HG03280 (cell line): ENCODE measurements at regions not wholly inside any gene's neighbourhood (a gene's known extent, or its start where the extent isn't known, plus 50 kb on each side); places are given as distances from the start of the nearest gene placed in this dataset.

Source experiments
- ATAC-seq: cut with Tn5 transposase; IDR thresholded peaks from one replicate; pipeline ENCODE4 v1.9.1; 2021; ENCODE audit warnings: mild to moderate bottlenecking, moderate library complexity; ENCODE audit not compliant: unreplicated experiment

DNA sequence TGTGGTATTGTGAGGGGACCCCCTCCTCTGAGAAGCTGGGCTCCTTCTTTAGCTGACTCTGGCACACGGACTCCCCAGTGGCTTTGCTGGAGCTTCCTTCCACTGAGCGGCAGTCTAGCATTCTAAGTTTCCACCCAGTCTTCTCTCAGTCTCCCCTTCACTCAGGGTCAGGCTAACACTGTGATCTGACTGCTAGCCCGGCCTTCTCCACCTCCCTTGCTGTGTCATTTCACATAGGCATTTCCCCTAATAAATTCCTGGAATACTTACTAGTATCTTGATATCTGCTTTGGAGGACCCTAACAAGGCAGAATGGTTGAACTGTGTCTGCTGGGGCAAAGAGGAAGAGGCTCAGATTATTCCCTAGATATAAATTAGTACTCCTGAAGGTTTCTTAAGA, 106.2 kb upstream of the THBS1 start:
- ATAC-seq: no peak

GRCh38 chr15:39478996-39479395, 101.9 kb upstream of the THBS1 start:
- no peak for ATAC-seq

DNA sequence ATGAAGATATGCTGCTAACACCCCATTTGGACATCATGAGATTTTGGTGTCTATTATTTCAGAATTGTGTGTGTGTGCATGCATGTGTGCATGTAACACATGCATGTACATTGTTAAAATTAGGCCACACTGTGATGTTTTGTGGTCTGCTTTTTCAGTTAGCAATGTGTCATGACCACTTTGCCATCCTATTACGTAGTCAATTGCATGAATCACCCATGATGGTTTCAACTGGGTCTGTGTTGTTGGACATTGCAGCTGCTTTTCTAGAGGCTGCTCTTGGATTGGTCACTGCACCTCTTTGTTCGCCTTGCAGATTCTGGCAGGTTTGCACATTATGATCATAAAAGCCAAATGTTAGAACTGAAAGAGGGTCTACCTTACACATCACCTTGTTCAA, 101.0 kb upstream of the THBS1 start:
- no peak for ATAC-seq

DNA sequence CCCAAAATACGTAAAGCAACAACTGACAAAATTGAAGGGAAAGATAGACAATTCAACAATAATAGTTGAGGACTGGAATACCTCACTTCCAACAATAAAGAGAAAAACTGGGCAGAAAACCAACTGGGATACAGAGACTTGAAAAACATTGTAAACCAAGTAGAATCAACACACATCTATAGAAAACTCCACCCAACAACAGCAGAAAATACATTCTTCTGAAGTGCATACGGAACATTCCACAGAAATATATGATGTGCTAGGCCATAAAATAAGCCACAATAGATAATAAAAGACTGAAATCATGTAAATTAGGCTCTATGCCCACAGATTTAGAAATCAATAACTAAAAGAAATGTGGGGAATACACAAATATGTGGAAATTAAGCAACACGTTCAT, 98.4 kb upstream of the THBS1 start:
- ATAC-seq: no peak

DNA sequence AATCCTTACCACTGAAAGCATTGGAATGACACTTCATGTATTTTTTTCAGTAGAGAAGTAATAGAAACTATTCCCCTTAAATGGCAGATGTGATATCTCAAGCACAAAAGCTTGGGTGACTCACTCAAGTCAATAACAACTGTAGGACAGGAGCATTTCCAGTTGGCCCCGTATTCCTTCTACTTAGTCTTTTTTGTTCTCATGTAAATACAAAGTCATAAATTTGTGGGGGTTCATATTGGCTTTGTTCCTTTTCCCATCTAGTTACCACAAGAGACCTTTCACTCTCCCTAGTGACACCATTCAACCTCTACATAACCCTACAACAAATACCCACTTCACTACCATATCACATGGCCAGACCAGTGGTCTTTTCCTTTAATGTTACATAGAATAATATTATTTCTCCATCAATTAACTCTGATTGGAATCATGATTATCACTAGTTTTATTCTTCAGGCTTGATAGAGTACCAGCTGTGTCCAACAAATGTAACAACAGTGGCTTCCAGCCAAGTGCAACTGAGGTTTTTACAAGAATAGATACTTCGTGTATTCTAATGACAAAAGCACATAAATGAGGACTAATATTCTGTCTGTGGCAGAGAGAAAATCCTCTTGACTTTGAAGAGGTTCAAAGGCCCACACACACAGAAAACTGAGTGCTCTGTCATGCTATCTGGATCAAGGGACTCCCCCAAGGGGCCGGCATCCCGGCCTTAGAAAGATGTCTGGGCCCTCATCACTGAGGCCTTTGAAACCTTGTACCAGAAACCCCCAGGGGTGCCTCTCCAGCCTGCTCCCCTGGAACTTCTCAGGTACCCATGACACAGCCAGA, 94.0 kb upstream of the THBS1 start:
- ATAC-seq: no peak

- no peak for ATAC-seq
Measured at GRCh38 chr15:39487458-39487735, 93.5 kb upstream of the THBS1 start.

- ATAC-seq: no peak
Measured at GRCh38 chr15:39488516-39488915, 92.4 kb upstream of the THBS1 start.

DNA sequence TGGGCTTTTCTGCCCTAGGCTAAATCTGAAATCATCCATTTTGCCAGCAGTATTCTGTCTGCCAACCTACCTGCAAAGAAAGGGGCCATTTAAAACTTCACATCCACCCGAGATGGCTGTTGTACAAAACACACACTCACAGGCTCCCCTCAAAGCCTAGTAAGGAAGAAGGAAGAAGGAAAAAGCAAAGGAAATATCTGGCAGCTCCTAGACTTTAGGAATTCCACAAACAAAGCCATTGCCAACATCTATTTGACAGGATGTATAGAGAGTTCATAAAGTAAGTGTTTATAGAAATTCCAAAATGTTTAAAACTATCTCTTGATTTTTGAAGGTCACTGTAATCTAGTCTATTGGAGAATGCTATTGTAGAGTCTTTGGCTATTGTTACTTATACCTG, 91.9 kb upstream of the THBS1 start:
- ATAC-seq: no peak

- ATAC-seq: no peak
Measured at GRCh38 chr15:39491115-39491885, 89.6 kb upstream of the THBS1 start.

- no peak for ATAC-seq
Measured at GRCh38 chr15:39491886-39492490, 88.9 kb upstream of the THBS1 start.

GRCh38 chr15:39493424-39494067, 87.3 kb upstream of the THBS1 start:
- no peak for ATAC-seq

GRCh38 chr15:39494462-39494861, 86.4 kb upstream of the THBS1 start:
- ATAC-seq: no peak

DNA sequence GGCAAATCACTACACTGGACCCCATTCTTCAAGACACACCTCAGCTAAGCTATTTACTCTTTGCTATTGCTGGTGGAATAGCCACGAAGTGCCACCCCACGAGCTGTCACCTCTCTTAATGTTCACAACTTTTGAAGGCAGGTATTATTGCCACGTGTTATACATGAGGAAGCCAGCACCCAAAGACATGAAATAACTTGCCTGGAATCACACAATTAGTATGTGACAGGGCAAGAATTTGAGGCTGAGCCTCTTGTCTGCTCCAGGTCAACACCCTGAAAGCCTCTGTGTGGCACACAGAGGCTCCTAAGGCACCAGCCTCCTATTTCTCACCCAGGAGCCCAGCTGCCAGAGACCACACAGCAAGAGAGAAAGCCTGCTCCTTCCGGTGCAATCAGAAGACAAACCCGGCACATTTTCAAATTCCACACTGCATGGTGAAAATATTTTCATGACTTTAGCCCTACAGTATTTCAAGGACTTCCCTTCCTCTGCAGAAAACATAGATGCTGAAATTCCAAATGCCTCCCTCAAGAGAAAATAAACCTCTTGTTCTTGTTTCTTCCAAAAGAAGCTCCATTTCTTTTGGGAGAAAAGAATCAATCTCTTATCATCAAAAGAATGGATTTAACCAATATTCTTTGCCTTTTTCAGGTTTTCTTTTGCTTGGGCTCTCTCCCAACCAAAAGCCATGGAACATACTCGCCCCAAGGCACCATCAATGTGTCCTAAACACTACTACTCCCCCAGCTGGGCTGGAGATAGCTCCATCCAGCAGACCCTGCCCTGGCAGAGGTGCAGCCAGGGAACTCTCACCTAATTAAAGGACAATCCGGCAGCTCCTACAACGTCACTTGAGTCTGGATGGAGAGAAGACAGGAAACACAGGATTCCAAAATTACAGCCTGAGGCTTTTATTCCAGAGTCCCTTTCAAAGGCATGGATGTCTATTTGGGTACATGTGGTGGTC, 84.7 kb upstream of the THBS1 start:
- ATAC-seq: no peak

DNA sequence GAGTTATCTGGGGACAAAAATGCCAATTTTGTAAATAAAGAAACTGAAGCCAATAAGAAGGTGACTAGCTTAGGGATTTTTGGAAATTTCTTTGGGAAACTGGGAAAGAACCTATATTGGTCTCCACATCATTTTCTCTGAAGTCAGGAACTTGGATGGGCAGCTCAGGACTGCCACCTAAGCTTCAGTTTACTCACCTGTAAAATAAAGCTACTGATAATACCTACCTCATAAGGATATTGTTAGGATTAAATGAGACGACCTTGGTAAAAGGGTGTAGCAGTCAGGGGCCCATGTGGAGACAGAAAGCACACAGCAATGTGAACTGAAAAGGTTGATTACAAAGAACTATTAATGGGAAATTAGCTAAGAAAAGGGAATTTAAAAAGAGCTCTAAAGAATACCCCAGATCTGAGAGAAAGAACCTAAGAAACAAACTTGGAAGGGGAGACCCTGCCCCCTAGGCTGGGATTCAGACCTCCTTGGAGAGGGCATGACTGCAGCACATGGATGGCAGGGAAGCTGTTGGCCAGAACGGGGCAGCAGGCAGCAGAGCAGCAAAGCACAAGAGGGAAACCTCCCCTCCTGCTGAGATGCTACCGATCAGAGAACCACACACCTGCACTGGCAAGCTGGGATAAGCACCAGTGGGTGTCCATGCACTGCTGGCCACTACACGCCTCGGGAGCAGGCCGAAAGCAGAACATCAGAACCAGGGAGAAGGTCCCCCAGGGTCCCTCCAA, 83.7 kb upstream of the THBS1 start:
- ATAC-seq: no peak

- ATAC-seq: no peak
Measured at GRCh38 chr15:39497759-39498565, 82.9 kb upstream of the THBS1 start.

DNA sequence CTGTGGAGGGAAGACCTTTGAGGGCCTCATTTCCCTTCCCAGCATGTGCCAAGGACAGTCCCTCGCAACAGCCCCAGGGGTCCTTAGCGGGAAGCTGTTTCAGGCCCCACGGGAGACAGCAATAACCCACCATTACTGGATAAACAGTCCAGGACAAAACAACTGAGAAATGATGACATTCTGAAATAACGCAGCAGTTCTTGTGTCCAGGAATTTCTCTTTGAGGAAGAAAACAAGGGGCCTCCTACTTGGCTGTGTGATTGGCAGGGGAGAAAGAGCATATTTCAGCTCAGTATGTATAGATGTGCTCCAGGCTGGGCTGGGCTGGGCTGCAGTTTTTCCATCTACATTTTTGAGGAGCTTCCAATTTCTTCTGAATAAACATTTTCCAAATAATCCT, 82.2 kb upstream of the THBS1 start:
- ATAC-seq: no peak

DNA sequence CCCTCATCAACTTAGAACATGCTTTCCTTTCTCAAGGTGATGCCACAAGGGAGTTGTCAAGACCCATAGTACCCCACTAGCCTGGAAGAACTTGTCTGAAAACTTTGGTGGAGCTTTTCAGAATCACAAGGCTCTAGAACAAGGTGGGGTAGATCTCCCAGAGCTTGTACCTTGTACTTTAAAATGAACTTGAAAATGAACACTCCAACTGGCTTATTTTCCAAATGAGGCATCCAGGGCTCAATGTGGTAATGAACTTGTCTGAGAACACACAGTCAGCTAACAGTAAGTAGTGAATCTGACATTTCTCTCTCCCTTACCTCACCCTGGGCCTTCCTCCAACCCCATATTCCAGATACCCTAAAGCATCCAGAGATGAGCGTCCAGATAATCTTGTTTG, 81.8 kb upstream of the THBS1 start:
- no peak for ATAC-seq

DNA sequence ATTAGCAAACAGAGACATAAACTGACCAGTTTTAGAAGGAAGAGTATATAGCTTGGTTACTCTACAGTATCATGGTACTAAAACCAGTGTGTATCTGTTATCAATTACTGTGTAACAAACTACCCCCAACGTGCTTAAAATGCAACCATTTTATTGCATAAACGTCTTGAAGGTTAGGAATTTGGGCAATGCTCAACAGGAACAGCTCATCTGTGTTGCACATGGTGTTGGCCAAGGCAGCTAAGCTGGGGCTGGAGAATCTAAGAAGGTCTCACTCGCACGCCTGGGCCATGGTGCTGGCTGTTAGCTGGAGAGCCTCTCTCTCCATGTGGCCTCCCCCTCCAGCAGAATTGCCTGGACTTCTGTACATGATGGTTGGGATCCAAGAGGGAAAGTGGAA, 81.2 kb upstream of the THBS1 start:
- no peak for ATAC-seq
